Calu3 (cell line): ENCODE measurements at regions not wholly inside any gene's neighbourhood (a gene's known extent, or its start where the extent isn't known, plus 50 kb on each side); places are given as distances from the start of the nearest gene placed in this dataset.

ENCODE experiments used
- BruUV-seq: library from RNA; stranded (reverse); fragments of 400-500 nt; replicated peaks from 2 replicates; lab custom pipeline; 2021; lab: Mats Ljungman, UMichigan
- CTCF ChIA-PET: fragments of 300-600 bp; sonication (Branson Sonifier 250); formaldehyde crosslinking; loops from one replicate; lab custom pipeline; 2022; ENCODE audit warnings: antibody characterized with exemption; lab: Charles Lee
- DNase-seq: peaks from one replicate; pipeline ENCODE4 v3.0.0; 2022
- H3K27ac Mint-ChIP-seq: one replicate; pipeline ENCODE4 v1.8.0; 2022; ENCODE audit warnings: mixed read lengths; ENCODE audit not compliant: unreplicated experiment
- H3K27me3 Mint-ChIP-seq: one replicate; pipeline ENCODE4 v1.8.0; 2022; ENCODE audit warnings: mixed read lengths; ENCODE audit not compliant: unreplicated experiment
- H3K36me3 Mint-ChIP-seq: one replicate; pipeline ENCODE4 v1.8.0; 2022; ENCODE audit warnings: mild to moderate bottlenecking, moderate library complexity, mixed read lengths; ENCODE audit not compliant: insufficient read depth, unreplicated experiment
- H3K4me1 Mint-ChIP-seq: one replicate; pipeline ENCODE4 v1.8.0; 2022; ENCODE audit warnings: mild to moderate bottlenecking, low read depth, mixed read lengths; ENCODE audit not compliant: unreplicated experiment
- H3K4me3 Mint-ChIP-seq: one replicate; pipeline ENCODE4 v1.8.0; 2022; ENCODE audit warnings: mild to moderate bottlenecking, low read depth, moderate library complexity, mixed read lengths; ENCODE audit not compliant: unreplicated experiment
- H3K9me3 Mint-ChIP-seq: one replicate; pipeline ENCODE4 v1.8.0; 2022; ENCODE audit warnings: low read depth, mixed read lengths; ENCODE audit not compliant: unreplicated experiment
- intact Hi-C: fragments of 100-400 bp; cut with micrococcal nuclease; formaldehyde crosslinking; loops from one replicate; pipeline ENCODE4 v1.10.0; 2022; ENCODE audit not compliant: unreplicated experiment
- TF ChIP-seq, protein P1 (sequence below): fragments of 200-600 bp; IDR thresholded peaks from one replicate; pipeline ENCODE4 v1.8.0; 2022; ENCODE audit warnings: antibody characterized with exemption; ENCODE audit not compliant: unreplicated experiment

DNA sequence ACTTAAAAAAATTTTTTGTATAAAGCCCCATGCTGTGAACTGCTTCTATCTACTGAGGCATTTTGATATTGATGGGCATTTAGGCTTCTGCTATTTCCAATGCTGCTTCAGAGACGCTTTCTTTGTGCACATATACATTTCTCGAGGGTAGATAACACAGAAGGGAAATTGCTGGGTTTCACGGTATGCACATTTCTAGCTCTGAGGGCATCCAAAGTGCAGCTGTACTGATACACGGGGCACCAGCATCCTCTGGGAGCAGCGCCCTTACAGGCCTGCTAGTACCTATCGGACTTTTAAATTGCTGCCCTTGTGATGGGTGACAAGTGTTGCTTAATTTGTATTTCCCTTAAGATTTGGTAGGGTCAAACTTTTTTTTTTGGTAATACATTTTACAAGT lies 88.6 kb downstream of the KCTD15 start:
- CTCF ChIA-PET, result interaction anchor here (0.7 kb wide), 1 partner anchor 94 kb away, joined by 3 read pairs; no protein-coding TSS in a partner anchor
- no peak overlapping the region for H3K4me3 Mint-ChIP-seq
- intact Hi-C loops, result no loop called here
- no TSS peak for BruUV-seq
- TF ChIP-seq, protein P1, sequence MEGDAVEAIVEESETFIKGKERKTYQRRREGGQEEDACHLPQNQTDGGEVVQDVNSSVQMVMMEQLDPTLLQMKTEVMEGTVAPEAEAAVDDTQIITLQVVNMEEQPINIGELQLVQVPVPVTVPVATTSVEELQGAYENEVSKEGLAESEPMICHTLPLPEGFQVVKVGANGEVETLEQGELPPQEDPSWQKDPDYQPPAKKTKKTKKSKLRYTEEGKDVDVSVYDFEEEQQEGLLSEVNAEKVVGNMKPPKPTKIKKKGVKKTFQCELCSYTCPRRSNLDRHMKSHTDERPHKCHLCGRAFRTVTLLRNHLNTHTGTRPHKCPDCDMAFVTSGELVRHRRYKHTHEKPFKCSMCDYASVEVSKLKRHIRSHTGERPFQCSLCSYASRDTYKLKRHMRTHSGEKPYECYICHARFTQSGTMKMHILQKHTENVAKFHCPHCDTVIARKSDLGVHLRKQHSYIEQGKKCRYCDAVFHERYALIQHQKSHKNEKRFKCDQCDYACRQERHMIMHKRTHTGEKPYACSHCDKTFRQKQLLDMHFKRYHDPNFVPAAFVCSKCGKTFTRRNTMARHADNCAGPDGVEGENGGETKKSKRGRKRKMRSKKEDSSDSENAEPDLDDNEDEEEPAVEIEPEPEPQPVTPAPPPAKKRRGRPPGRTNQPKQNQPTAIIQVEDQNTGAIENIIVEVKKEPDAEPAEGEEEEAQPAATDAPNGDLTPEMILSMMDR, result no peak
- peaks cover 41% of the 10 kb centered on the region for H3K27me3 Mint-ChIP-seq
- no peaks in the 10 kb centered on the region for H3K9me3 Mint-ChIP-seq
- no peak overlapping the region for H3K27ac Mint-ChIP-seq
- H3K4me1 Mint-ChIP-seq, result peaks cover 9% of the 10 kb centered on the region
- no peak for DNase-seq
- H3K36me3 Mint-ChIP-seq, result no peaks in the 10 kb centered on the region

DNA sequence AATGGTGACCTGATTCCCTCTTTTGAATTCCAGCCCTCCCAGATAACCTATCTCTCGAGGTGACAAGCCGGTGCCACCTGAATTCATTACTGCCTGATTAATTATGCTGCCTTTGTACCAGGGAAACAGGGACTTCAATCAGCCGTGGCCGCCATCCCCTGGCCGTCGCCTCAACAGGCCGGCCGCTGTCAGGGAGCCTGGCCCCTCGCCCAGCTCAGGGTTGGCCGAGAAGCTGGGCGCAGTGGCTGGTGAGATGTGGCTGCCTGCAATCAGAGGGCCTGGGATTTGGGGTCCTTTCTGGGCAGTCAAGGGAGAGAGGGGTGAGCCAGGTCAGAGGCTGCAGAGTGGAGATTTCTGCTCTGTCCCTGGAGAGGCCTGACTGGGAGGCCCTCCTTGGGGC lies 91.2 kb downstream of the KCTD15 start:
- Mint-ChIP-seq H3K27me3 (peaks cover 57% of the 10 kb centered on the region), H3K4me1 (peaks cover 9% of the 10 kb centered on the region), H3K9me3 (no peaks in the 10 kb centered on the region), H3K27ac (no peak overlapping the region), H3K36me3 (no peaks in the 10 kb centered on the region), H3K4me3 (no peak overlapping the region)
- CTCF ChIA-PET, result no interaction called here
- intact Hi-C loops, result no loop called here
- TF ChIP-seq, protein P1, result no peak
- no TSS peak for BruUV-seq
- no peak for DNase-seq

DNA sequence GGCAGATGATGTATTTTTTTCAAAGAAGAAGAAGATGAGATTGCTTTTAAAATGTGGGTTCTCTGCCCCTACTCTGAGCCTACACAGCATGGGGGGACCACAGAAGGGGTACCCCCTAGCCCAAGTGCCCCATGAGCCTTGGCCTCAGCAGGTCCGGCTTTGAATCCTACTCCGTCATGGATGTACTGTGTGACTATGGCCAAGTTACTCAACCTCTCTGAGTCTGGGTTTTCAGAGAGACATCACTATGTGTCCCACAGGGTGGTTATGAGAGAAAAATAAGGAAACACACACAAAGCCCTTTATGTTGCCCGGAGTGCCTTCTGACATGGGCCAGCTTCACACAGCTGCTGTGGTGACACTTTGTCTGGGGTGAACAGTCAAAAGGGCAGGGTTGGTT lies 92.0 kb downstream of the KCTD15 start:
- peaks cover 65% of the 10 kb centered on the region for H3K27me3 Mint-ChIP-seq
- H3K27ac Mint-ChIP-seq, result no peak overlapping the region
- H3K36me3 Mint-ChIP-seq, result no peaks in the 10 kb centered on the region
- no peak overlapping the region for H3K4me3 Mint-ChIP-seq
- CTCF ChIA-PET, result no interaction called here
- BruUV-seq, result no TSS peak
- intact Hi-C loops, result no loop called here
- TF ChIP-seq, protein P1, result no peak
- no peak for DNase-seq
- no peaks in the 10 kb centered on the region for H3K9me3 Mint-ChIP-seq
- H3K4me1 Mint-ChIP-seq, result peaks cover 9% of the 10 kb centered on the region

DNA sequence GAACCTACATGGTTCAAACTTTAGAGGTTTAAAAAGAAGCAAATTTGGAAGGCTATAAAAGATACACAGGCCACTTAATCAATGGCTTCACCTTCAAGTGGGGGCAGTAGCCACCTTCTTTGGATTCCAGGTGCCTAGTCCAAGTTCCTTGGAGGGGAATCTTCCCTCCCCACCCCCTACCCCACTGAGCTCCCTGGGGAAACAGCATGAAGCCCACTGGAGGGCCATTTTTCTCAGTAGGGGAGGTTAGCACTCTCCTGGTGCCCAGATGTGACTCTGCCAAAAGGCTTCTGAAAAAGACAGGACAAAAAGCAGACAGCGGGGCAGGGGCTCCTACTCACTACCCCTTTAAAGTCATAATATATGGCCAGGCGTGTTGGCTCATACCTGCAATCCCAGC lies 93.9 kb downstream of the KCTD15 start:
- CTCF ChIA-PET, result no interaction called here
- TF ChIP-seq, protein P1, result no peak
- H3K36me3 Mint-ChIP-seq, result no peaks in the 10 kb centered on the region

More for the DNA sequence above, 93.9 kb downstream of the KCTD15 start:
- Mint-ChIP-seq H3K27ac (no peak overlapping the region), H3K4me1 (no peaks in the 10 kb centered on the region), H3K4me3 (no peak overlapping the region), H3K9me3 (no peaks in the 10 kb centered on the region), H3K27me3 (peaks cover 65% of the 10 kb centered on the region)
- DNase-seq, result no peak
- intact Hi-C loops, result no loop called here
- BruUV-seq, result no TSS peak
